ENCODE measurements at regions not wholly inside any gene's neighbourhood (a gene's known extent, or its start where the extent isn't known, plus 50 kb on each side); places are given as distances from the start of the nearest gene placed in this dataset.
"Not testable (repeated sequence)": the region's sequence is repeated elsewhere in the genome, so short reads cannot be mapped to it uniquely, and the experiment has no call there.

DNA sequence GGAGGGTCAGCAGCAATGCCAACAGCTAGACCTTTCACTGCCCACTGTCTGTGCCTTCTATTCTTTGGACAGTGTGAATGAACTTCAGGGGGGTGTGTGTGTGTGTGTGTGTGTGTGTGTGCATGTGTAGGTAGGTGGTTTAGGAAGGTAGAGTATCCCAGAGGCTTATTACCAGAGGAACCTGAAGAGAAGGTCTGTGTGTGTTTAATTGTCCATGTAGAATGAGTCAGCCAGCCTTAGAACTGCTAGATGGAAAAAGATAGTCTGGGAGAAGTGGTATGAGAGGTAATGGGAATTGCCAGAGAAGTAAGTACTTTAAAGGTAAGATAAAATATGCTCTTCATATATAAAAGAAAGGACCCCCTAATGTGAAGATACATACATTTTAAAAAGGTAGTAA lies 522.2 kb downstream of the PIK3C3 start:
- Histone ChIP-seq H3K27me3 (no peaks in the 10 kb centered on the region), H3K36me3 (no peaks in the 10 kb centered on the region), H4K20me1 (no peaks in the 10 kb centered on the region), H3K4me2 (no peak overlapping the region), H3K4me3 (no peak overlapping the region), H3K27ac (no peak overlapping the region), H3K9ac (no peak overlapping the region), H3K4me1 (no peaks in the 10 kb centered on the region), H3K9me3 (no peaks in the 10 kb centered on the region)
- TF ChIP-seq Cebpa-rat (IDR thresholded peaks at IDR 0.05), result no peak

DNA sequence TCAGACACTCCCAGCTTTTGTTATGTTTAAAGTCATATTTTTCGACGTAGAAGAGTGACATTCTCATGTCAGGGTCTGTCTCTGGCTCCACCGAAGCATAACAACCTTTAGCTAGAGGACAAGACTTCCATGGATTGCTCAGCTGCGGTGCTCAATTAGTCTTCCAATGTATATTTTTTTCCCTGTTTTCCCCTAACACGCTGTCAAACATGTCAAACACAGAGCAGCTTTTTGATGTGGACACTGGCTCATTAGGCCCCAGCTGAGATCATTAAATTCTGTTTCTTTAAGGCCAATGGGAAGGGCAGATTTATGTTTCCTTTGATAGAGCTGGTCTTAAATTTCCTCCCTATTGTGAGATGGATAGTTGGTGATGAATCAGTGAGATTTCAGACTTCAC lies 525.4 kb downstream of the PIK3C3 start:
- H3K36me3 ChIP-seq, result no peaks in the 10 kb centered on the region
- no peak overlapping the region for H3K4me2 ChIP-seq
- no peak overlapping the region for H3K4me3 ChIP-seq
- H3K9ac ChIP-seq, result no peak overlapping the region
- H3K4me1 ChIP-seq, result no peaks in the 10 kb centered on the region
- H4K20me1 ChIP-seq, result no peaks in the 10 kb centered on the region
- H3K27me3 ChIP-seq, result no peaks in the 10 kb centered on the region
- H3K27ac ChIP-seq, result no peak overlapping the region
- TF ChIP-seq Cebpa-rat (IDR thresholded peaks at IDR 0.05), result no peak
- H3K9me3 ChIP-seq, result peaks cover 5% of the 10 kb centered on the region; the same call in 1 of the 2 replicates

DNA sequence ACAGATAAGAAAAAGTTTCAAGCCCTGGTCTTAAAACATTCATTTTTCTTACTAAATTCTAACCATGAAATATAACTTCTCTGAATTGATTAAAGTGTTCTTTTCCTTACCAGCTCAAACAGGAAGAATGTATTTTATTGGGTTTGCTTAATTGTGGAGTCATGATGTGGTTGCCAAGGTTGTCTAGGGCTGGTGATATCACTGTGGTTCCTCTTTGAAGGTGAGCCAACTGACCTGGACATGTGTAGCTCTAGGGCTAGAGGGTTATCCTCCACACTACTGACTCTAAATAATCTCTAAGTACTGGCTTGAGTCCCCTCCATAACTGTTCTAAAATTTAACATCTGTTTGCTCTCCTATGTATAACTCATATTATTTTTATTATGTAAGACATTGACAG lies 529.6 kb downstream of the PIK3C3 start:
- Histone ChIP-seq H3K4me3 (no peak overlapping the region), H3K4me2 (no peak overlapping the region), H4K20me1 (no peaks in the 10 kb centered on the region), H3K27me3 (no peaks in the 10 kb centered on the region), H3K9me3 (peaks cover 9% of the 10 kb centered on the region; the same call in 1 of the 2 replicates), H3K27ac (no peak overlapping the region), H3K36me3 (no peaks in the 10 kb centered on the region), H3K9ac (no peak overlapping the region), H3K4me1 (no peaks in the 10 kb centered on the region)
- TF ChIP-seq Cebpa-rat (IDR thresholded peaks at IDR 0.05), result no peak

GRCh38 chr18:42486271-42486670 lies 531.2 kb downstream of the PIK3C3 start:
- H4K20me1 ChIP-seq, result no peaks in the 10 kb centered on the region
- no peaks in the 10 kb centered on the region for H3K27me3 ChIP-seq
- TF ChIP-seq Cebpa-rat (IDR thresholded peaks at IDR 0.05), result no peak
- peaks cover 9% of the 10 kb centered on the region; the same call in 1 of the 2 replicates for H3K9me3 ChIP-seq
- no peak overlapping the region for H3K27ac ChIP-seq
- H3K4me2 ChIP-seq, result no peak overlapping the region
- H3K4me1 ChIP-seq, result no peaks in the 10 kb centered on the region
- H3K9ac ChIP-seq, result no peak overlapping the region
- no peak overlapping the region for H3K4me3 ChIP-seq
- no peaks in the 10 kb centered on the region for H3K36me3 ChIP-seq

DNA sequence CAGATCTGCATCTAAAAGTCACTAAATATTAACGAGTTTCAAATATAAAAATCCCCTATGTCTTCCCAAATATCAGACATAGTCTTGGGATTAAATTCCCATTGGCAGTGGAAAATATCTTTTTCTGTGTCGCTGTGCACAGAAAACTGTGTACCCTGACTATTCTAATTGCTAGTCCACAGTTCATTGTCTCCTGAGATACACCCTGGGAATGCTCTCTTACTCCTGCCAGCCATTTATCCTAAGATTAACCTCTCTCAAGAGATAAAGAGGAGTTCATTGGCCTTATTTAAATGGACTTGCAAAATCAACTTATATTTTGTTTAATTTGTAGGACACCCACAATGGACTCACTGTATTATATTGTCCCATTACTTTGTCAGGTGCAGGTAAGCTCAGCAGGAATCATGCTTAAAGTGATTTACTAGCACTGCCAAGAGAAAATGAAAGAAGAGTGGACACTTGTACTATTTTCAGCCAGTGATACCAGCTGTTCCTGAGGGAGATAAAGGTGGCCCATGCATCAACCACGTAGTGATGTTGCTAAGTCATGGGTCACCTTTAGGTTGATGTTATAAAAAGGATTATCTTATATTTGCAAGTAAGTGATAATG lies 553.8 kb downstream of the PIK3C3 start:
- no peak for TF ChIP-seq Cebpa-rat (IDR thresholded peaks at IDR 0.05)
- H3K27ac ChIP-seq, result no peak overlapping the region

DNA sequence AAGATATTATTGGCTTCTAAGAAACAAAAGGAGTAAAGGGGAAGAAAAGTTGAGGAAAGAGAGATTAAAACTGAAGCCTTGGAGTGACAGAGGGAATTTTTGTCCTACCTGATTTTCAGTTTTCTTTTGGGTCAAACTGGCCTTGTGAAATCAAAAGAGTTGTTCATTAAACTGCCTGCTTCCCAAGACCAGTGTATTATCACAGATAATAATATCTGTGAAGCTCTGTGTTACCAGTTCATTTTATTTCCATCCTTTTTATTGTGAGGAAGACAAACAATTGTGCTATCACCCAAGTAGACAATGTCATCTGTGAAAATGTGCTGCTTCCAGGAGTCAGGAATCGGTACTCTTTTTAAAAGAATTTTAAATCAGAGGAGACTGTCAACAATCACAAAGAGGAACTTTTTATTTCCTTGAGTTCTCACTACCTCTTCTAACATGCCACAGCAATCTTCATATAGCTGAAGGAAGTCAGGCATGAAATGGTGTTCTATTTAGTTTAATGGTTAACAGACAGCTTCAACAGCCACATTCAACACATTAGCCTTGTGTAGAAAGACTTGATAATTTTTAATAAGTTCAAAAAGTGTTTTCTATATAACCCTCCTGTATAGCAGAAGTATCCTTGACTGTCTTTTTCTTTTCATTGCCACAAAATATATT lies 554.8 kb downstream of the PIK3C3 start:
- Histone ChIP-seq H3K4me2 (no peak overlapping the region), H3K27me3 (no peaks in the 10 kb centered on the region), H3K27ac (no peak overlapping the region), H3K4me1 (no peaks in the 10 kb centered on the region), H3K9ac (no peak overlapping the region), H3K36me3 (no peaks in the 10 kb centered on the region), H3K9me3 (no peaks in the 10 kb centered on the region), H3K4me3 (no peak overlapping the region), H4K20me1 (no peaks in the 10 kb centered on the region)
- TF ChIP-seq Cebpa-rat (IDR thresholded peaks at IDR 0.05), result no peak

More for the DNA sequence above, 553.8 kb downstream of the PIK3C3 start:
- H3K36me3 ChIP-seq, result no peaks in the 10 kb centered on the region
- H3K9me3 ChIP-seq, result no peaks in the 10 kb centered on the region
- H3K4me3 ChIP-seq, result no peak overlapping the region
- H3K4me2 ChIP-seq, result no peak overlapping the region
- no peaks in the 10 kb centered on the region for H3K4me1 ChIP-seq
- H3K9ac ChIP-seq, result no peak overlapping the region
- H4K20me1 ChIP-seq, result no peaks in the 10 kb centered on the region
- H3K27me3 ChIP-seq, result no peaks in the 10 kb centered on the region

DNA sequence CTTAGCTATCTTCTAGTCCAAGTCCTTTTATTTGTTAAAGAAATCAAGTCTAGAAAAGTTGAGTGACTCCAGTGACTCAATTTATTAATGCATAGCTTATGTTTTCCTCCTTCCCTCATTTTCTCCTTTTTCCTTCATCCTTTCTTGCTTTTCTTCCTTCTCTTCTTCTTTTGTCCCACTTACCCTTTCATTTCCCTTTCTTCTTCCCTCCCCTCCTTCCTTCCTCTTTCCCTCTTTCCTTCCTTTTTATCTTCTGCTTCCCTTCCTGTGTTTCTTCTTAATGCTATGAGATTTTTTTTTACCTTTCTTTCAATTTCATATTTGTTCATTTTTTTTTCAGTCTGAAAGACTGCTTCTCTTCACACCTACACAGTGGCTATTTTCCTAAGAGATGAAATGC lies 555.5 kb downstream of the PIK3C3 start:
- Histone ChIP-seq H4K20me1 (no peaks in the 10 kb centered on the region), H3K4me1 (no peaks in the 10 kb centered on the region), H3K9me3 (no peaks in the 10 kb centered on the region)

DNA sequence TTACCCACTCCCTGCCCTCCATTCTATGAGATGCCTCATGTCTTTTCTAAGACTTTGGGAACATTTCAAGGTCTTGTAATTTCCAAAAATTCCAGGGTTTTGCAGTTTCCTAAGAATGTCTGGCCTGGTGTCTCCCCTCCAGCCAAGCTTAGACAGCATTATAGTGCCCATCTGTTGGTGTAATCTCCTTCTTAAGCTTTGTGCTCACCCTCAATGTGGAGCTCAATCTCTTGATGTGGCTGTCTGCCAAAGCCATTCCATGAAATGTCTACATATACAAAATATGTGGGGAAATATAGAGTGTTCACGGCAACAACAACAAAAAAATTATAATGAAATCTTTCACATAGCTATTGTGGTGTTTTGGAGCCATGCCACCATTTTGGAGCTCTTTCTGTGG lies 558.4 kb downstream of the PIK3C3 start:
- Histone ChIP-seq H3K27ac (no peak overlapping the region), H3K4me2 (no peak overlapping the region), H3K4me3 (no peak overlapping the region), H3K27me3 (no peaks in the 10 kb centered on the region), H3K9ac (no peak overlapping the region), H3K9me3 (no peaks in the 10 kb centered on the region), H4K20me1 (no peaks in the 10 kb centered on the region), H3K36me3 (no peaks in the 10 kb centered on the region), H3K4me1 (no peaks in the 10 kb centered on the region)
- no peak for TF ChIP-seq Cebpa-rat (IDR thresholded peaks at IDR 0.05)

More for the DNA sequence above, 555.5 kb downstream of the PIK3C3 start:
- H3K4me3 ChIP-seq, result no peak overlapping the region
- no peaks in the 10 kb centered on the region for H3K36me3 ChIP-seq
- no peaks in the 10 kb centered on the region for H3K27me3 ChIP-seq
- no peak overlapping the region for H3K4me2 ChIP-seq
- no peak overlapping the region for H3K9ac ChIP-seq
- no peak overlapping the region for H3K27ac ChIP-seq
- no peak for TF ChIP-seq Cebpa-rat (IDR thresholded peaks at IDR 0.05)

DNA sequence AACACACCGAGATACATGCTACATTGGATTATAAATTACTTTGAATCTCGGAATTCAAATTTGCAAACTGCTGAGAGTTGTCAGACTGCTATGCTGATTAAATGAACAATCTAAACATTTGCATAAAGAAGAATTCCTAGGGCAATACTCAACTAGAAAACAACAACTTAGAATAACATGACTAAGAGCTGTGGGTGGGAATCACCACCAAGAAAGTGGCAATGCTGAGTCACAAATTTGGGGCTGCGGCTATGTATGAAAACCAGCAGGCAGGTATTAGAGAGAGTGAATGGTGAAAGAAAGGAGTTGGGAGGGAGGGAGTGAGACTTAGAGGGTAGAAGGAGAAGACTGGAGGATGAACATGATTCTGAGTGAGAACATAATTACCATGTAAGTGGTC lies 559.5 kb downstream of the PIK3C3 start:
- TF ChIP-seq Cebpa-rat (IDR thresholded peaks at IDR 0.05), result no peak
- Histone ChIP-seq H3K27ac (no peak overlapping the region), H3K4me1 (no peaks in the 10 kb centered on the region), H4K20me1 (no peaks in the 10 kb centered on the region), H3K4me3 (no peak overlapping the region), H3K27me3 (no peaks in the 10 kb centered on the region), H3K9me3 (no peaks in the 10 kb centered on the region), H3K4me2 (no peak overlapping the region), H3K36me3 (no peaks in the 10 kb centered on the region), H3K9ac (no peak overlapping the region)

GRCh38 chr18:42517896-42518295 lies 562.9 kb downstream of the PIK3C3 start:
- Histone ChIP-seq H3K4me1 (no peaks in the 10 kb centered on the region), H3K27ac (no peak overlapping the region), H3K9me3 (no peaks in the 10 kb centered on the region), H3K27me3 (no peaks in the 10 kb centered on the region), H4K20me1 (no peaks in the 10 kb centered on the region), H3K36me3 (no peaks in the 10 kb centered on the region), H3K4me2 (no peak overlapping the region), H3K9ac (no peak overlapping the region), H3K4me3 (no peak overlapping the region)
- no peak for TF ChIP-seq Cebpa-rat (IDR thresholded peaks at IDR 0.05)

DNA sequence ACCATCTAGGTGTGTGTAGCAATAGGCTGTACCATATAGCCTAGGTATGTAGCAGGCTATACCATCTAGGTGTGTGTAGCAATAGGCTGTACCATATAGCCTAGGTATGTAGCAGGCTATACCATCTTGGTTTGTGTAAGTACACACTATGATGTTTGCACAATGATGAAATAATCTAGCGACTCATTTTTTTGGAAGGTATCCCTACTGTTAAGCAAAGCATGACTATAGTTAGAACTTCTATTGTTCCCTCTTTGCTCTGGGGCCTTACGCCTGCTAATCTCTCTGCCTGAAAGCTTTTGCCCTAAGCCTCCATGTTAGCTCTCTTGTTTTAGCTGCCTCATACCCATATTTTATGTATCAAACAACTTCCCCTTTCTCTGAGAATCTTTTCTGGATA lies 563.3 kb downstream of the PIK3C3 start:
- H3K9ac ChIP-seq, H3K4me3 ChIP-seq, H3K36me3 ChIP-seq, H3K27ac ChIP-seq, H3K4me2 ChIP-seq, H3K27me3 ChIP-seq, H3K9me3 ChIP-seq, H3K4me1 ChIP-seq, H4K20me1 ChIP-seq: not testable (repeated sequence)
